NCI-H1092 treated with DMSO at 0.1 percent for 48 hours (cell line): ENCODE measurements at regions not wholly inside any gene's neighbourhood (a gene's known extent, or its start where the extent isn't known, plus 50 kb on each side); places are given as distances from the start of the nearest gene placed in this dataset.
"Not testable (repeated sequence)": the region's sequence is repeated elsewhere in the genome, so short reads cannot be mapped to it uniquely, and the experiment has no call there.

Experiments
- DNase-seq: peaks from one replicate; lab custom pipeline; 2025; lab: John Stamatoyannopoulos, UW

DNA sequence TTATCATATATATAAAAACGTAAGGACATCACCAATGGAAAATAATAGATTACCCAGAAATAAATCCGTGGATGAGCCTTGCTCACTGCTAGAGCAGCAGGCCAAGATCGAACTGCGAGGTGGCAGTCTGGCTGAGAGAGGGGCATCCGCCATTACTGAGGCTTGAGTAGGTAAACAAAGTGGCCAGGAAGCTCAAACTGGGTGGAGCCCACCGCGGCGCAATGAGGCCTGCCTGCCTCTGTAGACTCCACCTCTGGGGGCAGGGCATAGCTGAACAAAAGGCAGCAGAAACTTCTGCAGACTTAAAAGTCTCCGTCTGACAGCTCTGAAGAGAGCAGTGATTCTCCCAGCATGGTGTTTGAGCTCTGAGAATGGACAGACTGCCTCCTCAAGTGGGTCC lies 1018.0 kb upstream of the SLC39A10 start:
- DNase-seq: not testable (repeated sequence)

DNA sequence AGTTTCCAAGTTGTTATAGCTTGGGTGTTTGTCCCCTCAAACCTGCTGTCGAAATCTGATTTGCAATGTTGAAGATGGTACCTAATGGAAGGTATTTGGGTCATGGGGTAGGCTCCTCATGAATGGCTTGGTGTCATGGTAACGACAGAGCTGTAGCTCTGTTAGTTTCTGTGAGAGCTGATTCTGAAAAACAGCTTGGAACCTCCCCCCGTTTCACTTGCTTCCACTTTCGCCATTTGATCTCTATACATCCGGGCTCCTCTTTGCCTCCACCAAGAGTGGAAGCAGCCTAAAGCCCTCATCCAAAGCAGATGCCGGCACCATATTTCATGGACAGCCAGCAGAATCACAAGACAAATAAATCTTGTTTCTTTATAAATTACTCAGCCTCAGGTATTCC lies 1035.1 kb upstream of the SLC39A10 start:
- DNase-seq: no peak

DNA sequence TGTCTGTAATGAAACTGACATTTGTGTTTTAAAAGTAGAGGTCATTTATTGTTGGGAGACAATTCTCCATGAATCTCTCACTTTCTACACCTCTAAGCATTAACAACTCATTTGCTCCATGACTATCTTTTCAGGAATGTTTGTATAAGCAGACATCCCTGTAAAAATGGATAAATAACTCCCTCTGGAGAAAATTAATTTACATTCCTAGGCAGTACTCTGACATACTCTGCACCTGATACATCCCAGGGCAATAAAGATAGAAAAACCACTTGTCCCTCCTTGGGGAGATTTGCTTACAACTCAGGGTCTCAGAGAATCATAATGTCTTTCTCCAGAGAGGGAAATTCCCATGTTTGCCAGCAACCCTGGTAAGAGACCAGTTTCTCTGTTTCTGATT lies 1037.7 kb upstream of the SLC39A10 start:
- no peak for DNase-seq

DNA sequence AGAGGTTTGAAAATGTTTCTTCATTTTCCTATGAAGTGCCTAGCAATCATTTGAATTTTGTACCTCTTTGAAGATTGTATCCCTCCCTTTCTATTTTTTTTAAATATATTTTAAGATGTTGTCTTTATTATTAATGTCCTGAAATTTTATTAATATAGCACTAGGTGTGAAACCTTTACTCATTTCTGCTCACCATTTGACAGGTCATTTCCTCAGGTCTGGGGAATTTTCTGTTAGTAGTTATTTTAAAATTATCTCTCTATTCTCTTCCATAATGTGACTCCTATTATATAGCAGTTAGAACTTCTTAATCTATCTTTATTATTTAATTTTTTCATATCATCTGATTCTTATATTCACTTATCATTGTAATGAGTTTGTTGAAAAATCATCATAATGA lies 1038.6 kb upstream of the SLC39A10 start:
- no peak for DNase-seq

DNA sequence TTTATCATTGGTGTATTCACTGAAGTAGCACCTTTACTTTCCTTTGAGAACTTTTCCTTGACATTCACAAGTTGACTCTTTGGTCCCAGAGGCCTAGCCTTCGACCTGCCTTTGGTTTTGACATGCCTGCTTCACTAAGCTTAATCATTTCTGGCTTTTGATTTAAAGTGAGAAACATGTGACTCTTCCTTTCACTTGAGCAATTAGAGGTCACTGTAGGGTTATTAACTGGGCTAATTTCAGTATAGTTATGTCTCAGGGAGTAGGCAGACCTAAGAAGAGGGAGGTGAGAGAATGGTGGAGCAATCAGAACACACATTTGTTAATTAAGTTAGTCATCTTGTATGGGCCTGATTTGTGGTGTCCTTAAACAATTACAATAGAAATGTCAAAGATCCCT lies 1040.7 kb upstream of the SLC39A10 start:
- no peak for DNase-seq

DNA sequence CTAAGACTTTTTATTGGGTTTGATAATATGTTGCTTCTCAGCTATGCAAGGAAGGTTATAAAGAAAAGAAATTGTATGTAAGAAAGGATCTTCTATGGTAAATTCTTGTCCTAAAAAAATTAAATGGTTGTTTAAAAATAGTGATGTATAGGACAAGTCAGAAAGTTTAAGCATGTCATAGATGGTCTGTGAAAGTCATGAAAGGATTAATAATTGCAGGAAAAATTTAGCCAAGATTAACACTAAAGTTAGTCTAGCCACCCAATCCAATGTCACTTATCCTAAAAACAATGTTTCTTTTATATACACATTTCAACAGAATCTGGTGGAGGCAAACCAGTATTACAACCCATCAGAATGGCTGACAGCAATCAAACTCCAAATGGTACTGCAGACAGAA lies 1046.7 kb upstream of the SLC39A10 start:
- no peak for DNase-seq

DNA sequence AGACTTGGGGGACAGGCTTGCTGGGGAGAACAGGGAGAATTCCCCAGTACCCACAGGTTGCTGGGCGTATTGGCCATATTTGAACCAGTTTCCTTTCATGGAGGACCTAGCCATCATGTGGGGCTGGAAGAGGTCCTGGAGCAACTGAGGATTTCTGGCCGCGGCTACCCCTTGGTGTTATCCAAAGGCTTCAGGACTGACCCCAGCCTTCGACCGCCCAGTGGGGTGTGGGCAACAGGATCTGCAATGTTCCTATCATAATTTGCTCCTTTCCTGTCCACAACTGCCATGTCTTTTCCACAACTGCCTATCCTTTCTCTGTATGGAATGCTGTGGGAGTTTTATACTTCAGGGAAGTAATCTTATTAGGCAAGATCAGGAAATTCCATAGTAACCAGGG lies 1053.6 kb upstream of the SLC39A10 start:
- DNase-seq: no peak

DNA sequence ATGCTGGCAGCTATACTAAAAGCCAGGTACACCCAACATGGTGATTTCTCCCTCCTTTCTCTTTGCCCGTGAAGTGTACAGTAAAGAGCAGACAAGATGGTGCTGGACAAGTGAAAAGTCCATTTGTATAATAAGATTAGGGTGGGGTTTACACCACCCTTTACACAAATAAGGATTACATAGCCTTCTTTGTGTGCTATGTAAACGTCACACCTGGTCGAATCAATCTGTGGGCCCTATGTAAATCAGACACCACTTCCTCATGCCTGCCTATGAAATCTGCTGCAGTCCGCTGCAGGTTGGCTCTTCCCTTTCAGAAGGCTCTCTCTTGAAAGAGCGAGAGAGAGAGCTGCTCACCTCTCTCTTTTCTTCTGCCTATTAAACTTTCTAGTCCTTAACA lies 1054.3 kb upstream of the SLC39A10 start:
- DNase-seq: no peak

DNA sequence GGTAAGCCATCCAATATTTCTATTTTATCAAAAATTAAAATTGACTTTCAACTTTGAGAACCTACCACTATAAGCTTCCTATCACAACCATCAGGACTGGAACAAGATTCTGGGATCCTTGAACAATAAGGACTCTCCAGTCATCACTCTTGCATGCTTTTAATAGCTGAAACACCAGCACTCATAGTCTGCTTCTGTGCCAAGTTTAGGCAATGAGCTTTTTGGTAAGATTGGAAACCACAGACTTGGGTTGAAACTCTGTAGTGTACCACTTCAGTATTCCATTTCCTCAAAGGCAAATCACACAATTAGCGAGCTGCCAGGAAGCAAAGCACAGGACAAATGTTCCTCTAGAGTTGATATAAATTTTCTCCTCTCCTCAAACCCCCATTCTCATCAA lies 1065.8 kb upstream of the SLC39A10 start:
- DNase-seq: no peak

DNA sequence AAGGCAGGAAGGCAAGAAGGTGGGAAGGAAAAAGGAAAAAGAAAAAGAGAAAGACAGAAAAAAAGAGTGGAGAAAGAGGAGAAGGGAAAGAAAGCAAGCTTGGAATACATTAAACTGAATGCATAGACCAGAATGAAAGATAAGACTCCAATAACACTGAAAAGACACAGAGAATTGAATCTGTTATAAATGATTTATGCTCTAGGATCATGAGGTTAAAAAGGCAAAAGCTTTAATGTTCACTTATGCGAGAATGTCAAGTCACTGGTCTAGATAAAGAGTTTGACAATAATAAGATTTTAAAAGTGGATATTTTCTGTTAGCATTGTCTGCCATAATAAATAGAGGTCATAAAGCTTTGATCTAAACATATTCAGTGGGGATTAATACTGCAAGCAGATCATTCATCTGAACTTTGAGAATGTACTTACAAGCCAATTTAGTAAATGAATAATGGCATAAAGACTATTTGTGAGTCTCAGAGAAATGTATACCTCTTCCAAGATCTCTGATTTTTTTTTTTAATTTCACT lies 1069.2 kb upstream of the SLC39A10 start:
- no peak for DNase-seq

DNA sequence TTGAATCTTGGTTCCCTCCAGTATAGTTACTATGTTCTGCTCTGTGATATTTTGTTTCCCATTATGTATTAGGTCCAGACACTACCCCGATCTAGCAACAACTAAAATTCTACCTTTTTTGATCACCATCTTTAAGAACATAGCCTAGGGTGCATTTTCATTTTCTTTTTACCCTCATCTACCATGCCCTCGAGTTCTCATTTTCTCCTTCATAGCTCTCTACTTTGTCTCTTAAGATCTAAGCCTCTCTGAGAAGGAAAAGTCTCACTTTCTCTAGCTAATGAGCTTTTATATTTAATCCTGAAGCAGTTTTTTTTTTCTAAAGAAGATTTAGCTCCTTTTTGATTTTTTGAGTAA lies 1089.4 kb upstream of the SLC39A10 start:
- no peak for DNase-seq

DNA sequence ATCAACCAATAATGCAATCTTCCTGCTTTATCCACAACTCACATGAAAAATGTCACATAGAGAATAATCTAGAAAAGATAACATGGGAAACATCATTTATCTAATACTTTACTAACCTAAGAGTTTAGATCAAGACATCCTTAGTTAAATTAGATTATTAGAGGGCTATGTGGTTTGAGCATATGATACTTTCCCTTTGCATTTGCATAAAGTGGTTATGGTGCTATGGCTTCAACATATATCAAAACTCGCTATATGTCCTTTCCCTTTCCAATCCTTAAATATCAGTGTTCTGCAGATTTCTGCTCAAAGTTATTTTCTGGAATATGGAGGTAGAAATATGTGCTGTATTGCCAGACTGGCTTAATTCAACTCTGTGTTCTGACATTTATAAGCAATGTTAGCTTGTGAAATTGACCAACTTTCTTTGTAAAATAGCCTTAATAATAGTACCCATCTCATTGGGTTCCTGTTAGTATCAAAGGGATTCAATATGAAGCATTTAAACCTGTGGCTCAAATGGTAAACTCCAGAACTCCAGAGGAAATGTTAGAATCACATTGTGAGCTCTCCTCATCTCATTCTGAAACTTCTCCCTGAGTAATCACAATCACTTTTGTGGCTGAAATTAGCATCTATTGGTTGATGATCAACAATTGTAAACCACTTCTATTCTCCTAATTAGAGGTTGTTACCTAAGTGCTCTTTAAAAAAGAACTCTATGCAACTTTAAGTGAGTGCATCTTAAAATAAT lies 1089.9 kb upstream of the SLC39A10 start:
- no peak for DNase-seq

DNA sequence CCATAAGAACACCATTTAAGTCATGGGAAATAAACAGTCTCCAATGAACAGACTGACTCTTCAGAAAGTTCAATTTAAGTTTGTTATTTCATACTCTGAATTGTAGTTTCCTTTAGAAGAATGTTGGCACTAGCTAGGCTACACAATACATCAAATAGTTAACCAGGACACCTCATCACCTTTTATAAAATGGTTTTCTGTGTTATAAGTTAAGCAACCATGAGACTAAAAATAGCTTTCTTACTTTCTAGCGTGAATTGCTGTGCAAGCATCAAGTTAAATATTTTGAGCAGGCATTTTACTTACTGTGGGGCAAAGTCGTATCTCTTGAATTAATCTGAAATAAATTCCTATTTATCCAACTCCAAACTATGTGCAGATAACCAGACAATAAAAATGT lies 1092.6 kb upstream of the SLC39A10 start:
- no peak for DNase-seq

DNA sequence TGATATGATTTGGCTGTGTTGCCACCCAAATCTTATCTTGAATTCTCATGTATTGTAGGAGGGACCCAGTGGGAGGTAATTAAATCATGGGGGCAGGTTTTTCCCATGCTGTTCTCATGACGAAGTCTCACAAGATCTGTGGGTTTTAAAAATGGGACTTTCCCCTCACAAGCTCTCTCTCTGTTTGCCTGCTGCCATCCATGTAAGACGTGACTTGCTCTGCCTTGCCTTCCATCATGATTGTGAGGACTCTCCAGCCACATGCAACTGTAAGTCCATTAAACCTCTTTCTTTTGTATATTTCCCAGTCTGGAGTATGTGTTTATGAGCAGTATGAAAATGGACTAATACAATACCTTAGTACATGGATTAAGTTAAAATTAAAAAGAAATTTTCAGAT lies 1094.7 kb upstream of the SLC39A10 start:
- no peak for DNase-seq

DNA sequence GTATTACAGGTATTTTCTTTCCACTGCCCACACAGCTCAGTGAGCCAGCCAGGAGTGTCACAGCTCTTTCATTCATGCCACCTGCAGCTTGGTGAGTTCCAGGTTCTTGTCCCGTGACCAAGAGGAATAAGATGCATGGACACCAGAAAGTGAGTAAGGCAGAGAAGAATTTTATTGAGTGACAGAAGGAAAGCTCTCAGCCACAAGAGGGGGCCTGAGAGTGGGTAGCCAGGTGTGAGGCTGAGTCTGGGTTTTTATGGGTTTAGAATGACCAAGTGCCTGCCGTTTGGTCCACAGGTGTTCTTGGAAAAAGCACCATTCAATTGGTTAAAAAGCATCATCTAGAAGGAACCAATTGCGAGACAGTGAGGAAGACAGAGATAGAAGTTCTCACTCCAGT lies 1097.1 kb upstream of the SLC39A10 start:
- no peak for DNase-seq

DNA sequence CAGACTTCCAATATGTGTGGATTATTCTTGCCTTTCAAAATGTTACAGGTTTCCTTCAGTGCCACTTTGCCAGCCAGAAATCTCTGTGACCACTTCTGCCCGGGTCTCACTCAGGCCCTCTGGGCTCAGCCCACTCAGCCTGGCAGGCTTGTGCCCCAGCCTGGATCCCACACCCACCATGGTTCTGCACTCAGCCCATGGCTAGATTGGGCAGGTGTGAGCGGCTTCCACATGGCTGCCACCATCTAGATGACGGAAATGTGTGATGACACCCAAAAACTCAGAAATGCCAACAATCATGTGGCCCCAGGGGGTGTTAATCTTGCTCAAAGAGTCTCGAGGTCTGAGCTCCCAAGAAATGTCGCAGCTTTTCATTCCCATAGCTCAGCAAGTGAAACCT lies 1097.5 kb upstream of the SLC39A10 start:
- DNase-seq: no peak

DNA sequence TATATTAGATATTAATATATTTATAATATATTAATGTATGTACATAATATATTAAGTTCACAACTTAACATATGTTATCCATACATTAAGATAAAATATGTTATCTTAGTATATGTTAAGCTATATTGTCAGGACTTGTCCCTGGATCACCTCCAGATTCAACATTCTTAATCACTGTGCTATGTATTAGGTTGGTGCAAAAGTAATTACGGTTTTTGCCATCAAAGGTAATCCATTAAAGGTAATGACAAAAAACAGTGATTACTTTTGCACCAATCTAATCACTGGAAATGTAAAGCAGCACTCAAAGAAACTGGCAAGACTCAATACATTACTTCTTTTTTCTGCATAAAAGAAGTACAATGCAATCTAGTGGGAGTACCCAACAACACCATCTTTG lies 1099.0 kb upstream of the SLC39A10 start:
- DNase-seq: no peak

DNA sequence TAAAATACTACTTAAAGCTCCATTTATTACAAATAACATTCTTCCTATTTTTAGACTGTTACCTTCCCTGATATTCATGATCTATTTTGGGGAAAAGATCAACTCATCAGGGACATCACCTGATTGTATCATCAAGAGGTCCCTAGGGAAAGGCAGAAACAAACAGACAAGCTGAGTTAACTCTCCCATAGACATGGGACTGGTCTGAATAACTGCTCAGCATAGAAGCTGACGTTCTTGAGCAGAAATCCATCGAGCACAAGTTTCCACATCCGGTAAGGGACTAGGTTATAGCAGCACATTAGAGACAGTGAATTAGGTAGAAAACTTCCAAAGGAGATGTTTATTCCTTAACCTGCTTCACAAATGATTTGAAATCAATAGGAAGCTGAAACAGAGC lies 1100.4 kb upstream of the SLC39A10 start:
- no peak for DNase-seq

DNA sequence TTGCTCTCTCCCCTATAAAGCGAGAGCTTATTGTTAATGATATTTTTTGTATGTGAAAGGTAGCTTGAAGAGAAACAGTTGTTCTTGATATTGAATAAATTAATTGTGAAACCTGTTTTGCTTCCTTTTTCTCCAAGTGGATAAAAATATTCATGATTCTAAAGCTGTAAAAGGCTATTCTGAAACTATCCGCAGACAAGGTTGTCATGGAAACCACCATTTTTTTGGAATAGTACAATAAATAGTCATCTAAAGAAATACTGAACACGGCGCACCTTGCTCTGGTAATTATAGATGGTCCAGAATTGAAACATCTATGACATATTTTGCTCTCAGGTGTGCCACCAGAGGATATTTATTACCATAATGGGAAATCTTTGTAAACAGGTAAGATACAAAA lies 1103.0 kb upstream of the SLC39A10 start:
- DNase-seq: no peak

DNA sequence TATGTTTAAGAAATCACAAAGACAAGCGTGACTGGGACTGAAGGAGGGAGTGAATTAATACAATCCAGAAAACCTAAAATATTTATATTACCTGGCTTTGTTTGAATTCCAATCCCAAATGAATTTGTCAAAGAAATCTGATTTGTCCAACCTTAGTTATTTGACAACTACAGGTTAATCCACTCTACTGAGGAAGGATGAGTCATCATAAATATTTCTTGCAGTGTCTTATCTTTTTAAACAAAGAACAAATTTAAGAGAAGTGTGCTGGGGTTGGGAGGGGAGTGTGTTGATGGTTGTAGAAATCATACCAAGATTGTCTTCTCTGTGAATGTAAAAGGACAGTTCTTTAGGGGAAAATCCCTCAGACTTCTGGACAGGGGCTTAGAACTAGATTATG lies 1106.3 kb upstream of the SLC39A10 start:
- no peak for DNase-seq

DNA sequence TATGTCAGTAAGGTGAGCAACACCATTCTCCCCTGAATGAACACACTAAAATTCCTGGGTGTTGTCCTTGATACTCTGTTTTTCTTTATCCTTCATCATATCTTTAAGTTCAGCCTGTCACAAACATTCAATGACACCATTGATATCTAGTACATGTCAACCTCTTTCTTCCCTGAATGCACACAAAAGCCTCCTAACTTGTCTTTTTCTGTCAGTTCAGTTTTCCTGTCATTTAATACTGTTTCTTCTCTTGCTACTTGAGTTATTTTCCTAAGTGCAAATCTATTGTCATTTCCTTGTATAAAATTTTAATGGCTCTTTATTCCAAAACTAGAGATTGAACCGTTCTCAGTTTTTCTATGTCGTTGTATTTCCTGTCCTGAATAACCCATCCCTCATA lies 1107.6 kb upstream of the SLC39A10 start:
- no peak for DNase-seq

DNA sequence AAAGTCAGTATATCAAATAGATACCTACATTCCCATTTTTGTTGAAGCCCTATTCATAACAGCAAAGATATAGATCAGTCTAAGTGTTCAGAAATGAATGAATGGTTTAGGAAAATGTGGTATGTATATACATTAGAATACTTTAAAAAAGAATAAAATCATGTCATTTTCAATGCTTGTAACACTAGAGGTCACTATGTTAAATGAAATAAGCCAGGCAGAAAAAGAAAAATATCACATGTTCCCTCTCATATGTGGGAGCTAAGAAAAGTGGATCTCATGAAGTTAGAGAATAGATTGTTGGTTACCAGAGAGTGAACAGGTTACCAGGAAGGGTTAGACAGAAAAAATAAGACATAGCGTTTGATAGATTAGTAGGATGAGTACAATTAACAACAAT lies 1111.0 kb upstream of the SLC39A10 start:
- peak; percentile 19 for DNase-seq

DNA sequence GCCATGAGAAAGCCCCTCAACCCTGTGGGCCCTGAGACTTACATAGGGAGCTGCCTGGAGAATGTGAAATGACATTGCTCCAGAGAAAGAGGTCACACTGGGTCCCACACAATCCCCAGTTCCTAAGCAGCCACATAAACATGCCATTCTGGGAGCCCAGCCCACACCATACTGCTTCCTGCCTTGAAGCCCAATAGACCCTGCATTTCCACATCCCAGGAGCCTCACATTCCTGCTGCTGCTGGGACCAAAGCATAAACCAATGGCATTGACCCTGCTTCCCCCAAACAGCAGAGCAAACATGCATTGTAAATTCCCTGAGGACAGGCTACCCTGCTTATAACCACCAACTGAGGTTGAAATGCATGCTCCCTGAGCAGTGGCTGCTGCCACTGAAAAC lies 1117.6 kb upstream of the SLC39A10 start:
- no peak for DNase-seq

DNA sequence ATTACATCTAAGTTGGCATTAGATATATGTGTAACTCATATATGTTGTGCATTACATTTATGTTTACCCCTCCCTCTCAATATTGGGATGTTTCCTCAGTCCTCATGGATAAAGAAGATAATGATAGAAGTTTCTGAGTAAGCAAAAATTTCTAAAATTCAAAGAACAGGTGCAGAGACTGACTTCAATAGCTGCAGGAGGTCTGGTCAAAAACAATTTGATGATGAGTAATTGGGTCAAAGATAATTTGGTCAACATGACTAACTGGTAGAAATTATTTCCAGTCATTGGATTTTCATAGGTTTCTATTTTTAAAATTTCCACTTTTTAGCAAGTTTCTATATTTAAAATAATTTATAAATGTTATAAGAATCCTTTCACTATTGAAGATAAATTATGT lies 1130.9 kb upstream of the SLC39A10 start:
- no peak for DNase-seq
